Stimulated activated CD4-positive, alpha-beta T cell treated with anti-CD3 and anti-CD28 coated beads, Interleukin-12 subunit alpha, Interleukin-12 subunit beta, amount 100 ng/mL, for 4 hours (primary cell): ENCODE measurements at regions not wholly inside any gene's neighbourhood (a gene's known extent, or its start where the extent isn't known, plus 50 kb on each side); places are given as distances from the start of the nearest gene placed in this dataset.
A peak's percentile ranks its signal among the peaks of the same experiment; 100 is the strongest.

ENCODE experiments used
- DNase-seq: peaks from one replicate; pipeline ENCODE4 v3.0.0-alpha.2; 2020

- DNase-seq, result no peak
These were observed 196.8 kb upstream of the LPP start for GRCh38 chr3:187957165-187957581.

- no peak for DNase-seq
These were observed 196.4 kb upstream of the LPP start for GRCh38 chr3:187957582-187957981.

- peak; percentile 29 for DNase-seq
These were observed 195.4 kb upstream of the LPP start for GRCh38 chr3:187958432-187959003.

- no peak for DNase-seq
These were observed 193.1 kb upstream of the LPP start for GRCh38 chr3:187960820-187961219.

- DNase-seq, result no peak
These were observed 192.6 kb upstream of the LPP start for GRCh38 chr3:187961366-187961765.

GRCh38 chr3:187963003-187963676 lies 190.8 kb upstream of the LPP start:
- DNase-seq, result no peak

GRCh38 chr3:187963677-187964385 lies 190.1 kb upstream of the LPP start:
- no peak for DNase-seq

GRCh38 chr3:187964760-187965159 lies 189.2 kb upstream of the LPP start:
- DNase-seq, result no peak

- no peak for DNase-seq
These were observed 187.9 kb upstream of the LPP start for GRCh38 chr3:187966096-187966495.

- no peak for DNase-seq
These were observed 187.1 kb upstream of the LPP start for GRCh38 chr3:187966636-187967406.

- DNase-seq, result no peak
These were observed 186.0 kb upstream of the LPP start for GRCh38 chr3:187967993-187968392.

GRCh38 chr3:187968883-187969580 lies 184.9 kb upstream of the LPP start:
- no peak for DNase-seq

- no peak for DNase-seq
These were observed 184.4 kb upstream of the LPP start for GRCh38 chr3:187969581-187969950.

GRCh38 chr3:187970106-187970505 lies 183.9 kb upstream of the LPP start:
- no peak for DNase-seq

- no peak for DNase-seq
These were observed 182.3 kb upstream of the LPP start for GRCh38 chr3:187971629-187972028.

GRCh38 chr3:187972454-187972853 lies 181.5 kb upstream of the LPP start:
- no peak for DNase-seq

GRCh38 chr3:187973977-187974870 lies 179.7 kb upstream of the LPP start:
- no peak for DNase-seq

- DNase-seq, result no peak
These were observed 179.1 kb upstream of the LPP start for GRCh38 chr3:187974871-187975271.

- no peak for DNase-seq
These were observed 178.2 kb upstream of the LPP start for GRCh38 chr3:187975561-187976364.

GRCh38 chr3:187976365-187976900 lies 177.5 kb upstream of the LPP start:
- no peak for DNase-seq

- DNase-seq, result no peak
These were observed 176.3 kb upstream of the LPP start for GRCh38 chr3:187977659-187978058.
